A549 (cell line): ENCODE measurements at regions not wholly inside any gene's neighbourhood (a gene's known extent, or its start where the extent isn't known, plus 50 kb on each side); places are given as distances from the start of the nearest gene placed in this dataset.
"Not testable (repeated sequence)": the region's sequence is repeated elsewhere in the genome, so short reads cannot be mapped to it uniquely, and the experiment has no call there.

Source experiments
- ATAC-seq, 2 experiments: fragments of 200-7000 bp in 1 of 2; fragments of >200 bp in 1 of 2; cut with Nextera tagmentation in 1 of 2; cut with Tn5 transposase in 1 of 2; 3 replicates each; pipeline versions ENCODE4 v1.8.0 to v1.9.1; 2018 to 2020; ENCODE audit warnings: mild to moderate bottlenecking in 1 of 2, moderate library complexity in 1 of 2
- CTCF ChIA-PET: fragments of 300-600 bp; sonication (Branson Sonifier 250); formaldehyde crosslinking; extraction: SDS; loops from one replicate; lab custom pipeline; 2021; ENCODE audit warnings: antibody characterized with exemption, inconsistent platforms; lab: Yijun Ruan, JAX
- POLR2A ChIA-PET: fragments of 350-600 bp; formaldehyde crosslinking; extraction: SDS; loops from one replicate; lab custom pipeline; 2021; ENCODE audit warnings: antibody characterized with exemption, inconsistent platforms; lab: Yijun Ruan, JAX
- DNase-seq, 2 experiments: peaks; one replicate each; pipeline versions ENCODE4 v3.0.0 to v3.0.0-alpha.2; 2011 to 2016; ENCODE audit warnings: low read depth in 1 of 2, low spot score in 1 of 2
- FAIRE-seq: peaks from 2 replicates; lab custom pipeline; 2011; peaks lifted over from hg19 to GRCh38; lab: Jason Lieb, UNC
- H3K27ac ChIP-seq, 2 experiments: fragments of >200 bp; sonication (Bioruptor Twin); formaldehyde crosslinking; 3 replicates each; pipeline ENCODE4 v1.5.1; 2016 to 2017
- H3K4me1 ChIP-seq: fragments of >200 bp; sonication (Bioruptor Twin); formaldehyde crosslinking; 3 replicates; pipeline ENCODE4 v1.6.1; 2016
- H3K4me2 ChIP-seq: fragments of >200 bp; sonication (Bioruptor Twin); formaldehyde crosslinking; 3 replicates; pipeline ENCODE4 v1.6.1; 2016
- H3K4me3 ChIP-seq: fragments of >200 bp; sonication (Bioruptor Twin); formaldehyde crosslinking; 3 replicates; pipeline ENCODE4 v1.5.1; 2016
- H3K9me3 ChIP-seq: fragments of >200 bp; sonication (Bioruptor Twin); formaldehyde crosslinking; 3 replicates; pipeline ENCODE4 v1.6.1; 2016
- POLR2A ChIP-seq: IDR thresholded peaks from 2 replicates; pipeline ENCODE4 v1.6.1; 2012; ENCODE audit warnings: mild to moderate bottlenecking, low read length
- WGBS: methylation state at CpG from one replicate; pipeline ENCODE4 v1.1.6; 2017; ENCODE audit errors: missing lambda C conversion rate; 5-methylcytosine and 5-hydroxymethylcytosine counted together
- TF ChIP-seq, protein P1 (sequence below): fragments of >200 bp; sonication (Bioruptor Twin); formaldehyde crosslinking; IDR thresholded peaks from 3 replicates; pipeline ENCODE4 v1.5.1; 2016

DNA sequence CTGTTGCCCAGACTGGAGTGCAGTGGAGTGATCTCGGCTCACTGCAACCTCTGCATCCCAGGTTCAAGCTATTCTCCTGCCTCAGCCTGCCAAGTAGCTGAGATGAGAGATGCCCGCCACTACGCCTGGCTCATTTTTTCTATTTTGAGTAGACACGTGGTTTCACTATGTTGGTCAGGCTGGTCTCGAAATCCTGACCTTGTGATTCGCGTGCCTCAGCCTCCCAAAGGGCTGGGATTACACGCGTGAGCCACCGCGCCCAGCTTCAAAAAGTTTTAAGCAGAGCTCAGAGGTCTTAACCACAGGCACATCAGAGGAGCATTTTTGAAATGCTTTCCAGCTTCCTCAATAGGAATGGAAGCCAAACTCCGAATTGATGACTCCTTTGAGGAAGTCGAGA lies 291.2 kb upstream of the FRG2C start:
- POLR2A ChIA-PET, DNase-seq, H3K9me3 ChIP-seq, H3K4me3 ChIP-seq, ATAC-seq, CTCF ChIA-PET, H3K4me2 ChIP-seq, FAIRE-seq, H3K27ac ChIP-seq, H3K4me1 ChIP-seq: not testable (repeated sequence)
- WGBS = 45% methylated on average over 13 of the region's 13 CpGs

DNA sequence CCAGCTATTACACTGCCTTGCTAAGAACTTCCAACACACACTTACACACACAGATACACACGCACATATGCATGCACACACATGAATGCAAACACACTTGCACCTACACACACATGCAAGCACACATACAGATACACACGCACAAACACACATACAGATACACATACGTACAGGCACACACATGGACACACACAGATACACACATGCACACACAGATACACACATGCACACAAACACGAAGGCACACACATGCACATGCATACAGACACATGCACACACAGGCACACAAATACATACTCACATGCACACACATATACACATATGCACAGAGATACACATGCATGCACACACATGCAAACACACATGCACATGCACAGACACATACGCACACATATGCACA lies 284.3 kb upstream of the FRG2C start:
- 52% methylated on average over 5 of the region's 5 CpGs for WGBS
- not testable (repeated sequence) for FAIRE-seq

DNA sequence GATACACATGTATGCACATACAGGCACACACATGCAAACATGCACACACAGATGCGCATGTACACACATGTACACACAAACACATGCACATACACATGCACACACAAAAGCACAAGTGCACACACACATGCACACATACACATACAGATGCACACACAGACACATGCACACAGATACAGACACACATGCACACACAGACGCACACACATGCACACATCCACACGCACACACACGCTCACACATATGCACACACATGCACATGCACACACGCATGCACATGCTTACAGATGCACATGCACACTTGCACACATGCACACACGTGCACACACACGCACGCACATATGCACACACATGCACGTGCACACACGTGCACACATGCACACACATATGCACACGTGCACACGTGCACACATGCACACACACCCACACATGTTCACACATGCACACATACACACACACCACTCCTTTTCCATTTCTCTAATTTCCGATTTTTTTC lies 283.8 kb upstream of the FRG2C start:
- no peak for DNase-seq
- ChIA-PET POLR2A (no interaction called here), CTCF (no interaction called here)
- Histone ChIP-seq H3K4me3 (no peak overlapping the region), H3K4me1 (no peaks in the 10 kb centered on the region), H3K4me2 (no peak overlapping the region), H3K9me3 (no peaks in the 10 kb centered on the region; the same call in 2 of the 3 replicates), H3K27ac (no peak overlapping the region)
- no peak for FAIRE-seq
- no peak for ATAC-seq
- TF ChIP-seq, protein P1, sequence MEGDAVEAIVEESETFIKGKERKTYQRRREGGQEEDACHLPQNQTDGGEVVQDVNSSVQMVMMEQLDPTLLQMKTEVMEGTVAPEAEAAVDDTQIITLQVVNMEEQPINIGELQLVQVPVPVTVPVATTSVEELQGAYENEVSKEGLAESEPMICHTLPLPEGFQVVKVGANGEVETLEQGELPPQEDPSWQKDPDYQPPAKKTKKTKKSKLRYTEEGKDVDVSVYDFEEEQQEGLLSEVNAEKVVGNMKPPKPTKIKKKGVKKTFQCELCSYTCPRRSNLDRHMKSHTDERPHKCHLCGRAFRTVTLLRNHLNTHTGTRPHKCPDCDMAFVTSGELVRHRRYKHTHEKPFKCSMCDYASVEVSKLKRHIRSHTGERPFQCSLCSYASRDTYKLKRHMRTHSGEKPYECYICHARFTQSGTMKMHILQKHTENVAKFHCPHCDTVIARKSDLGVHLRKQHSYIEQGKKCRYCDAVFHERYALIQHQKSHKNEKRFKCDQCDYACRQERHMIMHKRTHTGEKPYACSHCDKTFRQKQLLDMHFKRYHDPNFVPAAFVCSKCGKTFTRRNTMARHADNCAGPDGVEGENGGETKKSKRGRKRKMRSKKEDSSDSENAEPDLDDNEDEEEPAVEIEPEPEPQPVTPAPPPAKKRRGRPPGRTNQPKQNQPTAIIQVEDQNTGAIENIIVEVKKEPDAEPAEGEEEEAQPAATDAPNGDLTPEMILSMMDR = no peak
- TF ChIP-seq POLR2A = 0 out of 2 replicates have a peak, but pooled peaks have one; percentile 8
- WGBS = 62% methylated on average over 13 of the region's 13 CpGs

More for the DNA sequence above, 284.3 kb upstream of the FRG2C start:
- DNase-seq, H3K9me3 ChIP-seq, POLR2A ChIA-PET, H3K4me1 ChIP-seq, ATAC-seq, H3K4me3 ChIP-seq, CTCF ChIA-PET, H3K4me2 ChIP-seq, H3K27ac ChIP-seq: not testable (repeated sequence)

DNA sequence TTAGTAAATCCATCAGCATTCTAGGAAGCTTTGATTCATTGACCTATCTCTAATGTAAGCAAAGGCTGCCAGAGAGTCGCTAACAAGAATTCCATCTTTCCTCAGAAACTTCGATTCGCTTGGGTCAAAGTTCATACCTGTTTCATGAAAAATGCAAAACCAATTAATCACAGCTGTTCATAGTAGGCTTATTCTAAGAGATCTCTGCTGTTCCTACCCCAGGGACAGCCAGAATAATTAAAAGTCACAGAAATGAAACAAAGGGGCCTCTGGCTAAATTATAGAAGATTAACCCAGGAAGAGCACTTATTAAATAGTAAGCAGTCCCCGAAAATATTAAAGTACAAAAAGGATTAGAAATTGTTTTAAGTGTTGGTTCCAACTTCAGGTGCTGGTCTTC lies 280.1 kb upstream of the FRG2C start:
- CTCF ChIA-PET, H3K9me3 ChIP-seq, H3K27ac ChIP-seq, POLR2A ChIA-PET, H3K4me1 ChIP-seq, ATAC-seq, DNase-seq, FAIRE-seq, H3K4me2 ChIP-seq, H3K4me3 ChIP-seq: not testable (repeated sequence)
- WGBS = 35% methylated on average over 4 of the region's 4 CpGs

DNA sequence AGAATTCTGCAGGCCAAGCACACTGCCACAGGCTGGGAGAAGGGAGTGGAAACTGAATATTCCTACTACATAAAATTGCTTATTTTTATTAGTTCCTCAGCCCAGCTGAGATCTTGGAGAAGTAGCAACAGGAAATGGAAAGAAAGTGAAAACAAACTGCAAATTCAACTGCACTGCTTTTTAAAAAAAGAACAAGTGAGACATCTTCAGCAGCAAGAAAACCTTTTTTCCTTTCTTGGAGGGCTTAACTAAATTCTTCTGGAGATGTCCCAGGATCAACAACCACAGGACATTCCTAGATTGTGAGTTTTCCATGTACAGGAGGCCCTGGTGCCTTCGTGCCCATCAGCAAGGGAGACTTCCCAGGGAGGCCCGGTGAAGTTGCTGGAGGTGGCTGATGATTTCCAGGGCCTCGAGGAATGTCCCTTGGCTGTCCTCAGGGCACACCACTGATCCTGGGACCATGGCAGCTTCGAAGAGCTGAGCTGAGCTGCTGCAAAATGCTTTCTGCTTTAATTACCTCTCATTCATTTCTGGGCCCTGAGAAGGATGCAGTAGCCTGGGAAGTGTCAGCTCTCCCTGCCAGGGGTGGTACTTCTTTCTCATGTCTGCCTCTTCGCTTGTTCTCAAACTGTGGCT lies 275.5 kb upstream of the FRG2C start:
- H3K4me2 ChIP-seq, H3K4me1 ChIP-seq, DNase-seq, POLR2A ChIA-PET, H3K9me3 ChIP-seq, H3K27ac ChIP-seq, FAIRE-seq, H3K4me3 ChIP-seq, ATAC-seq, CTCF ChIA-PET: not testable (repeated sequence)
- 32% methylated on average over 5 of the region's 5 CpGs for WGBS

DNA sequence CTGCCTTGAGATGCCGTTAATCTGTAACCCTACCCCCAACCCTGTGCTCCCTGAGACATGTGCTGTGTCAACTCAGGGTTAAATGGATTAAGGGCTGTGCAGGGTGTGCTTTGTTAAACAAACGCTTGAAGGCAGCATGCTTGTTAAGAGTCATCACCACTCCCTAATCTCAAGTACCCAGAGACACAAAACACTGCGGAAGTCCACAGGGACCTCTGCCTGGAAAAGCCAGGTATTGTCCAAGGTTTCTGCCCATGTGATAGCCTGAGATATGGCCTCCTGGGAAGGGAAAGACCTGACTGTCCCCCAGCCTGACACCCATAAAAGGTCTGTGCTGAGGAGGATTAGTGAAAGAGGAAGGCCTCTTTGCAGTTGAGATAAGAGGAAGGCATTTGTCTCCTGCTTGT lies 270.8 kb upstream of the FRG2C start:
- CTCF ChIA-PET, POLR2A ChIA-PET, H3K4me1 ChIP-seq, H3K4me3 ChIP-seq, H3K27ac ChIP-seq, DNase-seq, ATAC-seq, H3K4me2 ChIP-seq, FAIRE-seq, H3K9me3 ChIP-seq: not testable (repeated sequence)
- WGBS = 53% methylated on average over 2 of the region's 3 CpGs

DNA sequence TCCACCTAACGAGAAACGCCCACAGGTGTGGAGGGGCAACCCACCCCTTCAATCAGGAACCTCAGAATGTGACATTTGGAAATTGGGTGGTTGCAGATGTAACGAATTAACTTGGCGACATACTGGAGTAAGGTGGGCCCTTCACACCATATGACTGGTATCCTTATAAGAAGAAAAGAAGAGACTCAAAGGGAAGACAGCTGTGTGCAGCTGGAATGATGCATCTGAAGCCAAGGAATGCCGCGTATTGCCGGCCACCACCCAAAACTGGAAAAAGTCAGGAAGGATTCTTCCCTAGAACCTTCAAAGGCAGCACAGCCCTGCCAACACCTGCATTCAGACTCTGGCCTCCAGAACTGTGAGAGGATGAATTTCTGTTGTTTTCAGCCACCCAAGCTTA lies 270.0 kb upstream of the FRG2C start:
- ATAC-seq, CTCF ChIA-PET, DNase-seq, H3K27ac ChIP-seq, FAIRE-seq, H3K4me2 ChIP-seq, H3K4me1 ChIP-seq, H3K4me3 ChIP-seq, POLR2A ChIA-PET, H3K9me3 ChIP-seq: not testable (repeated sequence)
- 87% methylated on average over 7 of the region's 7 CpGs for WGBS

DNA sequence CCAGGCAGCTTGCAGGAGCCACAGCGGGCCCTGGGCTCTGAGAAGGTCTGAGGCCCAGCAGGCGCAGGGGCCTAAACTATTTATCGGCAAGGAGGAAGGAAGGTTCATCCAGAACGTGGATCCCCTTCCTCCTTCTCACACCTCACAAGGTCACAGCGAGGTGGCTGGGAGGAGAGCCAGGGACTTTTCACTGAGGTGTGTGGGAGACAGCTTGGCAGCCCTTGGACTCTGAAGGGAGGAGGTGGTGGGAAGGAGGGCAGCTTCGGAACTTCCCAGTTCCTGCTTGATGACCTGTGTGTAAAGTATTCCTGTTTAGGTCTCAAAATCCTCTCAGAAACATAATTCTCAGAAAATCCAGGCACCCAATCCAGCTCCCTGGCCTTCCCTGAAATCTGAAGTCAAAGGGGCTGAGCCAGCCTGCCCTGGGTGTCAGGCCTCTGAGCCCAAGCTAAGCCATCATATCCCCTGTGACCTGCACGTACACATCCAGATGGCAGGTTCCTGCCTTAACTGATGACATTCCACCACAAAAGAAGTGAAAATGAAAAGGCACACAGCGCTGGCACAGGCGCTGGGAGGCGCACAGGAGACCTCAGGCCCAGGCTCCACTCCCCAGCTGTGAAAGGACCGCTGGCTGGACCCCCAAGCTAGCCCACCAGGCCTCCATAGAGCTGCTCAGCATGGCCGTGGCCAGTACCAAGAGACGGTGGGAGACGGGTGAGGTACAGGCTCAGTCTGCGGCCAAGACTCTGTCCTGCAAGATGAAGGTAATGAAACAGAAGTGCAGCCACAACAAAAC lies 269.4 kb upstream of the FRG2C start:
- H3K4me3 ChIP-seq, ATAC-seq, H3K4me1 ChIP-seq, H3K9me3 ChIP-seq, DNase-seq, CTCF ChIA-PET, H3K27ac ChIP-seq, POLR2A ChIA-PET, FAIRE-seq, H3K4me2 ChIP-seq: not testable (repeated sequence)
- 71% methylated on average over 12 of the region's 15 CpGs for WGBS
